NB4 (cell line): ENCODE measurements at regions not wholly inside any gene's neighbourhood (a gene's known extent, or its start where the extent isn't known, plus 50 kb on each side); places are given as distances from the start of the nearest gene placed in this dataset.

Experiments
- DNase-seq: peaks from one replicate; pipeline ENCODE4 v3.0.0; 2010; ENCODE audit warnings: low read depth
- H3K4me3 ChIP-seq: one replicate; pipeline ENCODE4 v1.5.1; 2011; ENCODE audit warnings: mild to moderate bottlenecking, low read depth, low read length, moderate library complexity
- MYC ChIP-seq: IDR thresholded peaks from 2 replicates; pipeline ENCODE4 v1.6.1; 2011; ENCODE audit warnings: low read depth, low read length
- POLR2A ChIP-seq: IDR thresholded peaks from 2 replicates; pipeline ENCODE4 v1.6.1; 2011; ENCODE audit warnings: mild to moderate bottlenecking; ENCODE audit not compliant: insufficient read length; ENCODE audit errors: extremely low read depth
- TF ChIP-seq, protein P1 (sequence below): IDR thresholded peaks from one replicate; pipeline ENCODE4 v1.5.1; 2012; ENCODE audit warnings: low read depth, low read length
- TF ChIP-seq, protein P2 (sequence below): IDR thresholded peaks from 2 replicates; pipeline ENCODE4 v1.6.1; 2011; ENCODE audit warnings: low read depth, low read length

DNA sequence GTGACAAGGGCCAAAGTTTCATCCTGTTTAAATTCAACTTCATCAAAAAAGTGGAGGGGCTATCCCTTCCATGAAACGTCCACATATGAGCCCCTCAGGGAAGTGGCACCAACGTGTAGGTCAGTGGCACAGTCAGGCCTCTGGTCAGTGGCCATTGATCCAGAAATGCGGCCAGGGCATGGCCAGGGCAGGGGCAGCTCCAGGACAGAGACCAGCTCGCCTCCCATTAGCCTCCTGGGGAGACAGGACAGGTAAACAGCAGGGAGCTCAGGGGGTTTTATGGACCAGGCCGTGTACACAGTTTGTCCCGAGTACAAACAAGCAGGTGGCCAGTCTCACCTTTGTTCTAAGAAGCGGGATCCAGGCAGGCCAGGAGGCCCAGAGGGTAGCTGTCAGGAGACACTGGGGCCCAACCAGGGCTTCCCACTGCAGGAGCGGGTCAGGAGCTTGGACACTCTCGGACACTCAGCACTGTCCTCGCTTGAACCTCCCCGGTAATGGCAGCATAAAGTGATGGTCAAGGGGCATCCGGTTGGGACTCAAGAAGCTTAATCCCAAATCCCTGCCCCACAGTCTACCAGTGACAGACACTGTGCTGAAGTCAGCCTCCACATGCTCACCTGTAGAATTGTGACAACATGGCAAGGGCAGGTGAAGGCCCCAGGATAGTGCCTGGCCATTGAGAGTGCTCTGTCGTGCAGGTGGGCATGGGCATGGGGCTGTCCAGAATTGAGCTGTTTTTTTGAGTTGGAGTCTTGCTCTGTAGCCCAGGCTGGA, 144.1 kb upstream of the ERRFI1 start:
- DNase-seq: no peak
- TF ChIP-seq, protein P1, sequence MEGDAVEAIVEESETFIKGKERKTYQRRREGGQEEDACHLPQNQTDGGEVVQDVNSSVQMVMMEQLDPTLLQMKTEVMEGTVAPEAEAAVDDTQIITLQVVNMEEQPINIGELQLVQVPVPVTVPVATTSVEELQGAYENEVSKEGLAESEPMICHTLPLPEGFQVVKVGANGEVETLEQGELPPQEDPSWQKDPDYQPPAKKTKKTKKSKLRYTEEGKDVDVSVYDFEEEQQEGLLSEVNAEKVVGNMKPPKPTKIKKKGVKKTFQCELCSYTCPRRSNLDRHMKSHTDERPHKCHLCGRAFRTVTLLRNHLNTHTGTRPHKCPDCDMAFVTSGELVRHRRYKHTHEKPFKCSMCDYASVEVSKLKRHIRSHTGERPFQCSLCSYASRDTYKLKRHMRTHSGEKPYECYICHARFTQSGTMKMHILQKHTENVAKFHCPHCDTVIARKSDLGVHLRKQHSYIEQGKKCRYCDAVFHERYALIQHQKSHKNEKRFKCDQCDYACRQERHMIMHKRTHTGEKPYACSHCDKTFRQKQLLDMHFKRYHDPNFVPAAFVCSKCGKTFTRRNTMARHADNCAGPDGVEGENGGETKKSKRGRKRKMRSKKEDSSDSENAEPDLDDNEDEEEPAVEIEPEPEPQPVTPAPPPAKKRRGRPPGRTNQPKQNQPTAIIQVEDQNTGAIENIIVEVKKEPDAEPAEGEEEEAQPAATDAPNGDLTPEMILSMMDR: no peak
- TF ChIP-seq POLR2A (no peak), MYC (no peak)
- TF ChIP-seq, protein P2, sequence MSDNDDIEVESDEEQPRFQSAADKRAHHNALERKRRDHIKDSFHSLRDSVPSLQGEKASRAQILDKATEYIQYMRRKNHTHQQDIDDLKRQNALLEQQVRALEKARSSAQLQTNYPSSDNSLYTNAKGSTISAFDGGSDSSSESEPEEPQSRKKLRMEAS: no peak
- H3K4me3 ChIP-seq: no peak overlapping the region

DNA sequence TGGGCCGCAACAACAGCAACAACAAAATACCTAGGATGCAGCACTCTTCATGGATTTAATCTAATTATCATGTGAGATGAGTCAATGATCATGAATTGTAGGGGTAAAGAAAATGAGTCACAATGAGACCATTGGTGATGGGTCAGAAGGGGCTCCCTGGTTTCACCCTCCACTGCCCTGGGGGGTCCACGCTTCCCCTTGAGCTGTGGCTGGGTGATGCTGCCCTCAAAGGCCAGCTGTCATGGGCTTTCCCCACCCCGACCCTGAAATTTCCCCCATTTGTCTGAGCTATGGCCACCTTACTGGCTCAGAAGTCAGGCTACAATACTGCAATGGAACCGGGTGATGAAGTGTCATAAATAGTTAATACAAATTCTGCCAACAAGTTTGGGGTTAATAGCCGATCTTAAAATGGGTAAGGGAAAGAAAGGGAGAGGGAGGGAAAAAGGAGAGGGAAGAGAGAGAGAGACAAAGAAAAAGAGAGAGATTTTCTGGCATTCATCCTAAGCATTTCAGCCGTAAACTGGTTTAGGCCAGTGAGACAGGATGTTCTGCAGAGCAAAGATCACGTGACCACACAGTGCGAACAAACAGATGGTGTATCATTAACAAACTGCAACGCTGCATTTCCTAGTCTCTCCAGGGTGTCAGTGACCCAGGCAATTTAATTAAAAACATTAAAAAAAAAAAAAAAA, 143.4 kb upstream of the ERRFI1 start:
- H3K4me3 ChIP-seq: no peak overlapping the region

DNA sequence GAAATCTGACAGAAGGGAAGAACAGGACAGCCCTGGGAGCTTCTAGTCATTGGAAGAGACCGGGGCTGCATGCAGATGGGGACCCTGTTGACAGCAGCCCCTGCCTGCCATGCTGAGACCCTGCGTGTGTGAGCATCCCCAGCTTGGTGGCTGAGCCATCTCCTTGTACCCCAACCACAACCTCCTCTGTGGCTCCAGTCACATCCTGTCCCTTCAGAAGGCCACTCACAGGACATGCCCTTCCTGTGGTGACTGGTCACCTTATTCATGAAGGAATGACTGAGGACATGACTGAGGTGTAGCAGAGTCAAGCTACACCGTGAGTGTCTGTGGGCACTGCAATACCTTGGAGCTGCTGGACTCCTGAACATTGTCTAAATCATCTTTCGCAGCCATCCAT, 141.8 kb upstream of the ERRFI1 start:
- no peak for DNase-seq
- H3K4me3 ChIP-seq: no peak overlapping the region
- TF ChIP-seq, protein P2: no peak
- TF ChIP-seq, protein P1: no peak
- TF ChIP-seq MYC: no peak
- no peak for TF ChIP-seq POLR2A

More for the DNA sequence above, 143.4 kb upstream of the ERRFI1 start:
- DNase-seq: no peak
- TF ChIP-seq, protein P1: no peak
- TF ChIP-seq MYC (no peak), POLR2A (no peak)
- TF ChIP-seq, protein P2: peak; percentile 56

DNA sequence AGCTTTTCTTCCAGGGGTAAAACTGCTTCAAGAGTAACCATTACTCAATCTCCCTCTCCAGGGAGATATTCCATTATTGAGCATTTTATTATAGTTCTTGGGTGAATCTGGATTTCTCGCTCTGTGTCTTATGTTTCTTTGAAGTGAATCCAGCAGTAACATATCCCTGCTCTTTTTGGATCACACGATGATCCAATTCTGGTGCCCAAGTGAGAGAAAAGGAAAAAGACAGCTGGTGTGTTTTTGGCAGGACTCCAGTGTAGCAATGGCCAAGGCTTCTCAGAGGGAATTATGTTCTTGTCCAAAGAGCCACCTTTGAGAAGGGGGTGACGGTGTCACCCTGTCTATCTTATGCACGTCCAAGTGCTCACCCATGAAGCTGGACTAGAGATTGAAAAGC, 140.3 kb upstream of the ERRFI1 start:
- TF ChIP-seq POLR2A (no peak), MYC (no peak)
- TF ChIP-seq, protein P1: no peak
- TF ChIP-seq, protein P2: no peak
- H3K4me3 ChIP-seq: no peak overlapping the region

DNA sequence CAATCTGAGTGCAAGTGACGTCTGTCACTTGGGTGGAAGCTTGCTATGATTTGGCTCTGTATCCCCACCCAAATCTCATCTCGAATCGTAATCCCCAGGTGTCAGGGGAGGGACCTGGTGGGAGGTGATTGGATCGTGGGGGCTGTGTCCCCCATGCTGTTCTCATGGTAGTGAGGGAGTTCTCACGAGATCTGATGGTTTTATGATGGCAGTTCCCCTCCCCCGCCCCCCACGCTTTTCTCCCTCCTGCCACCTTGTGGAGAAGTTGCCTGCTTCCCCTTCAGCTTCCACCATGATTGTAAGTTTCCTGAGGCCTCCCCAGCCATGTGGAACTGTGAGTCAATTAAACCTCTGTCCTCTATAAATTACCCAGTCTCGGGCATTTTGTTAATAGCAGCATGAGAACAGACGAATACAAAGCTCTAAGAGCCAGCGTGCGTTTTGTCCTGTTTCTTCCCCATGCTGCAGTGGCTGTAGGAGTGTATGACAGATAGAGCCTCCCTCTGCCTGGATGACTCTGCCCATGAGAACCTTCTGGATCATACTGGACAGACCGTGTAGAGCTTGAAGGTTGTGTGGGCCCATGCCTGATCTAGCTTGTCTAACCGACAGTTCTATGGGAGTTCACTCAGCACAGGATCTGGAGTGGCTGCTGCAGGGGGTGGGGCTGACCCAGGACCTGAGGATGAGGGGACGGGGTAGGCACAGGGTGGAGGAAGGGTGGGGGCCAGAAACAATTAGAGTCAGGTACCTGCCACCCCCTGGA, 139.7 kb upstream of the ERRFI1 start:
- peak; percentile 46 for DNase-seq
- H3K4me3 ChIP-seq: no peak overlapping the region
- TF ChIP-seq, protein P1: peak; percentile 9
- TF ChIP-seq, protein P2: no peak

More for the DNA sequence above, 140.3 kb upstream of the ERRFI1 start:
- no peak for DNase-seq
